H7 (cell line): ENCODE measurements at regions not wholly inside any gene's neighbourhood (a gene's known extent, or its start where the extent isn't known, plus 50 kb on each side); places are given as distances from the start of the nearest gene placed in this dataset.

Experiments used
- DNase-seq: peaks from one replicate; pipeline ENCODE4 v3.0.0; 2012
- H3K27me3 ChIP-seq: 2 replicates; pipeline ENCODE4 v1.6.0; 2011; ENCODE audit warnings: mild to moderate bottlenecking, low read length; ENCODE audit not compliant: control insufficient read depth, insufficient read depth
- H3K36me3 ChIP-seq: replicated peaks from 2 replicates; pipeline ENCODE4 v1.5.1; 2011; ENCODE audit warnings: low read length; ENCODE audit not compliant: control insufficient read depth, insufficient read depth
- H3K4me3 ChIP-seq: 2 replicates; pipeline ENCODE4 v1.5.1; 2011; ENCODE audit warnings: low read depth, mild to moderate bottlenecking, control low read depth, low read length, moderate library complexity; ENCODE audit not compliant: insufficient read depth

DNA sequence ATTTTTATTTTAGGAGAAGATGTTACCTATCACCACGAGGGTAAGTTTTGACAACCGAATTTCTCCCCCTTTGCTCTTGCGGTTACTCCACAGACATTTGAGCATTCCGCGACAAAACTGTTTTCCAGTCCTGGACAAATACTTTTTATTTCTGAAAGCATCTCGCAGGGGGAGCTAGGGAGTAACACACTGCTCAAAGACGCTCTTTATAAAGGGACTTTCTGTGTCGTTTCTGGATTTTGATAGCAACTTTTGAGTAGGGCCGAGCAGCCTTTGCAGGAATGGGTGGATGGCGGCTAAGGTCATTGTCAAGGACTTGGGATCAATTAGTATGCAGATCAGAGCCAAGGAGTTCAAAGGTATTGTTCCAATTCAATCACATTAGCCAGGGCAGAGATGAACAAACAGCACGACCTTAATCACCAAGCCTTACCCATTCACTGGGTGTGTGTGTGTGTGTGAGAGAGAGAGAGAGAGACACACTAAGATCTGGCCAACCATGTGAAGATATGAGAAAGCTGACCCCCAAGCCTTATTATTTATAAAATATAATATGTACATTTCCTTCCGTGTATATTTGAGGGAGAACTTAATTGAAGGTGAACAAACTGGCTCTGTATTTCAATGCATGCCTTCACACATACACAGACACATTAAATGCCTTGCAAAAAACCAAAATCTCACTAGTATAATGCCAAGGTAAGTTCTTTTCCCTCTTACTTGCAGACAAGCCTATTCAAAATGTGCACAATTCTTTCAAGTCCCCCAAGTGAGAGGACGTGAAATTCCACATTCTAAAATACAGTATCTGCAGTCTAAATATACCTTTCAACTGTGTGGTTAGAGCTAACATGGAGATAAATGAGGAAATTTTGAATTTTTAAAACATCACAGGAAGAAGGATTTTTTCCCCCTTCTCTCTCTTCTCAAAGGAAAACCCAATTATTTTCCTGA is 613.8 kb downstream of the VRK1 start:
- Histone ChIP-seq H3K36me3 (no peaks in the 10 kb centered on the region), H3K27me3 (peaks cover 8% of the 10 kb centered on the region), H3K4me3 (no peak overlapping the region)
- DNase-seq, result no peak

DNA sequence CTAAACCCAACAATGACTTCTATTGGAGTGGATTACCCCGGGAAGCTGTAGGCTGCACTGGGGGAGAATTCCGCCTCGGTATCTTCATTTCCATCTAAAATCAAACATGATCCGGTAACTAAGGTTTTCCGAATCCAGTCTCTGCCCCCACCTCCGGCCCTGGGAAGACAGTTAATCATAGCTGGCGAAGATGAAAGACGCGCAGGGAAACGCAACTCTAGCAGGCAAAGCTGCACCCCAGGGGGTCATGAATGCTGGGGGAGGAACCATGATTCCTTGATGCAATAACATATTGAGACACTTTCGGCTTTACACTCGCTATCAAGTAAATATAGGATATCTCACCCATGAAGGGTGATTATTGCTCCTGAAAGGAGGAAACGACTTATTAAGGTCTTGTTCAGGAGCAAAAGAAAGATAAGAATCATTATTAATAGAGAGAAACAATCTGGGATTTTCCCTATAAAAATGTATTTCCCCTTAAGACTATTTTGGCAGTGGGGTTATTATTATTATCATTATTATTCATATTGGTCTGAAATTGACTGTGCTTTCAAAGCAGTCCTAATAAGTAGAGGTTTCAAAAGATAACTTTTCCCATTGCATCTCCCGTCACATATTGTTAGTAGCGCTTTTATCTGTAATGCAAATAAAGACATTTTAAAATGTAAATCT is 614.9 kb downstream of the VRK1 start:
- Histone ChIP-seq H3K4me3 (peak overlapping the region; percentile 6; the same call in 1 of the 2 replicates), H3K27me3 (peaks cover 8% of the 10 kb centered on the region), H3K36me3 (no peaks in the 10 kb centered on the region)
- no peak for DNase-seq

- no peaks in the 10 kb centered on the region for H3K36me3 ChIP-seq
- peaks cover 8% of the 10 kb centered on the region for H3K27me3 ChIP-seq
- DNase-seq, result no peak
- H3K4me3 ChIP-seq, result 0 out of 2 replicates have a peak overlapping the region, but pooled peaks have one; percentile 10
Measured at GRCh38 chr14:97413022-97413539, 615.9 kb downstream of the VRK1 start.

DNA sequence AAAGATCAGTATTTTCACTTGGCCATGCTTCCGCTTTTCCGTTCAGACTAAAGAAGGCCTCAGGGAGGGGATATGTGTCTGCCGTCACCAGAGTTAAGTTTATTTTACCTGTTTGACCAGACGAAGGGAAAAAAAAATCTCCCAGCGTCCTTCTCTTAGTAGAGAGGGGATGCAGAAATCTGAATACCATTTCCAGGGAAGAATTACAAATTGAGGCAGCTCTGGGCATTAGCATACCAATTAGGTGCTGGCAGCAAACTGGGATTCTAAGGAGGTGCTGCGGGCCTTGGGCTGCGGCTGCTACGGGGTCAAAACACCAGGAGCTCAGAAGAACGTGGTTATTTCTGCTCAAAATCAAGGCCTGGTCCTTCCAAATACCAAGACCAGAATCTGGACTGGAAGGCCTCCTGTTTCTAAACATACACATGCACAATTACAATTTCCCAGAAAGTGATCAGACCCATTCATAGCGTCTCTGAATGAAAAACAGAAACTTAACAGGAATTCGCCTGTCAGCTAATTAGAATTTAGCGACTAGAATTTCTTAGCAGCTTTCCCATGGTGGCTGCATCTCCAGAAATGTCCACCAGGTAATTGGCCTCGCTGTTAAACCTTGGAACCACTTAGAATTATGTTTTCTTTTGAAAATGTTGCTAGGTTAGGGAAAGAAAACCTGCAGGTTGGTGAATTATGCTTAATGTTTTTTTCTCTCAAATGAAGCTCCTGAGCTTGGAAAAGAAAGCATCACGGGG is 617.0 kb downstream of the VRK1 start:
- H3K4me3 ChIP-seq, result no peak overlapping the region
- no peaks in the 10 kb centered on the region for H3K36me3 ChIP-seq
- DNase-seq, result peak; percentile 60
- H3K27me3 ChIP-seq, result peaks cover 8% of the 10 kb centered on the region

DNA sequence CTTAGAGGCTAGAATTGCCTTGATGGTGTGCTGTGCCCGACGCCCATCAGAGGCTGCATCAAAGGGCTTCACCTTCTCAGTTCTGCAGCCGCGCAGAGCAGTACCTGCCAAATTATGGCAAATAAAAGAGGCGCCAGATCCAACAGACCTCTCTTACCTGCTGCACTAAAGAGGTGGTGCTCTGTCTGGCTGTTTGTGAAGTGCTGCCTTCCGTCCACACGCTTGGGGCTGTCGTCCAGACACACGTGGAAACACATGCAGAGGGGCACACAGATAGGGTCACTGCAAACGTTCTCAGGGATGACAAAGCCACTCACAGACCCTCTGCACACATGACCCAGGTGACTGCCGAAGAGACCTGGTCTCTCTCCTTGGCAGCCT is 617.5 kb downstream of the VRK1 start:
- Histone ChIP-seq H3K4me3 (no peak overlapping the region), H3K36me3 (no peaks in the 10 kb centered on the region), H3K27me3 (peaks cover 8% of the 10 kb centered on the region)
- no peak for DNase-seq

- no peaks in the 10 kb centered on the region for H3K36me3 ChIP-seq
- H3K27me3 ChIP-seq, result peaks cover 7% of the 10 kb centered on the region
- no peak for DNase-seq
- no peak overlapping the region for H3K4me3 ChIP-seq
Measured at GRCh38 chr14:97415907-97416306, 618.7 kb downstream of the VRK1 start.

- no peak for DNase-seq
- H3K4me3 ChIP-seq, result no peak overlapping the region
- H3K27me3 ChIP-seq, result peaks cover 6% of the 10 kb centered on the region
- no peaks in the 10 kb centered on the region for H3K36me3 ChIP-seq
Measured at GRCh38 chr14:97416550-97416949, 619.4 kb downstream of the VRK1 start.

DNA sequence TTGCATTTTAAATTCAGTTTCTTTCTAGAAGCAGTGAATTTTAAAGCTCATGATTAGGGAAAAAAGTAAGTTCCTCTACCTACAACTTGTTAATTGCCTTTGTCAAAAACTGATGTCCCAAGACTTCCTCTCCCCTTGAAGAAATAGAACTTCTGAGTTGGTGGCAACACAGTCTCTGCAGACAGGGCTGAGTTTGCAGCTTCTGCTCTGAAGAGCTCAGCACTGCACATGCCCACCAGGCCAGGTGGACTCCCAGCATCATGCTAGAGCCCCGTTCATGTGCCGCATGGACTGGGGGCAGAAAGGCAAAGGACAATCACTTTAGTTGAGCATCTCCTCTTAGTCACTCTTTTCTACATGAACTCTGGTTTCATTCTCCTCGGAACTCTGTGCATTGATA is 620.1 kb downstream of the VRK1 start:
- no peaks in the 10 kb centered on the region for H3K27me3 ChIP-seq
- DNase-seq, result no peak
- H3K36me3 ChIP-seq, result no peaks in the 10 kb centered on the region
- no peak overlapping the region for H3K4me3 ChIP-seq

GRCh38 chr14:97420211-97420610 is 623.0 kb downstream of the VRK1 start:
- no peak for DNase-seq

DNA sequence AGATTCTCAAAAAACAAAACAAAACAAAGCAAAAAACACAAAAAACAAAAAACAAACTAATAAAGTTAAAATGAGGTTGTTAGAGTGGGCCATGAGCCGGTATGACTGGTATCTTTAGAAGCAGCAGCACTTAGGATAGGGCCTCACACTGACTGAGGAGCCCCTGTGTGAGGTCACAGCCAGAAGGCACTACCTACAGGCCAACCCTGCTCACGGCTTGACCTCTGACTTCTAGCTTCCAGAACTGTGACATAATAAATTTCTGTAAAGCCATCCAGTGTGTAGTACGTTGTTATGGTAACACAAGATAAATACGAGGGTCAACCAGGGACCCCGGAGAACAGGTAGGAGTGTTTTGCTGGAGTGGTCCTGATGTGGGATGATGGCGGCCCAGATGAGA is 629.6 kb downstream of the VRK1 start:
- no peak overlapping the region for H3K4me3 ChIP-seq
- peak; percentile 36 for DNase-seq
- H3K27me3 ChIP-seq, result no peaks in the 10 kb centered on the region
- no peaks in the 10 kb centered on the region for H3K36me3 ChIP-seq

More at GRCh38 chr14:97420211-97420610, 623.0 kb downstream of the VRK1 start:
- Histone ChIP-seq H3K36me3 (no peaks in the 10 kb centered on the region), H3K27me3 (no peaks in the 10 kb centered on the region), H3K4me3 (no peak overlapping the region)

DNA sequence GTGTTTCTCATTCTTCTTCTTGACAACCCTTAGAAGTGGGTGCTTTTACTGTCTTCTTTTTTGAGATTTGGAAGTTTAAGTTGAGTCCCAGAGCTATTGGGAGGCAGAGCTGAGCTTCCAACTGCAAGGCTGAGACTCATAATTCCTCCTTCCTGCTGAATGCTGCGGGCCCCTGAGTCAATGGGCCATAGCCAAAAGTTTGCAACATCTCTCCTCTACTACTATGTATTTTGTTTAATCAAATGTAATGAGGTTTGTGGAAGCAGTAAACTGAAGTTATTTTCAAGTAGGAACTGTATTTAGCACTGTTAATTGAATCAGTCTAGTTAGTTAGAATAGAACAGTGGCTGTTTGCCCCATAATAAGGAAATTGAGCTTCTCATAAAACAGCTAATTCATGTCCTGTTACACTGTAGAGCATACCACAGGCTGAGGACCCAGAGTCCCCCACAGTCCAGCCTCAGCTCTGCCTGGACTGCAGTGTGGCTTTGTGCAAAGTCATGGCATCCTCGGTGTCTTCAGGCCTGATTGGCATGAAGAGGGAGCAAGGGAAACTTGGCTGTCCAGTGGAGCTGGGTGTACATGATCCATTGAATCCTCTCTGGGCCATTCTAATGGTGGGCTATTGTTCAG is 631.7 kb downstream of the VRK1 start:
- no peak overlapping the region for H3K4me3 ChIP-seq
- DNase-seq, result no peak
- no peaks in the 10 kb centered on the region for H3K27me3 ChIP-seq
- H3K36me3 ChIP-seq, result no peaks in the 10 kb centered on the region

- no peaks in the 10 kb centered on the region for H3K27me3 ChIP-seq
- no peak overlapping the region for H3K4me3 ChIP-seq
- H3K36me3 ChIP-seq, result no peaks in the 10 kb centered on the region
- no peak for DNase-seq
Measured at GRCh38 chr14:97432586-97432985, 635.4 kb downstream of the VRK1 start.

GRCh38 chr14:97441740-97442362 is 644.7 kb downstream of the VRK1 start:
- H3K27me3 ChIP-seq, result no peaks in the 10 kb centered on the region
- no peaks in the 10 kb centered on the region for H3K36me3 ChIP-seq
- no peak for DNase-seq
- H3K4me3 ChIP-seq, result no peak overlapping the region

- Histone ChIP-seq H3K36me3 (no peaks in the 10 kb centered on the region), H3K4me3 (no peak overlapping the region), H3K27me3 (no peaks in the 10 kb centered on the region)
- no peak for DNase-seq
Measured at GRCh38 chr14:97442363-97442762, 645.2 kb downstream of the VRK1 start.
